Retina (tissue), 1 donor: ENCODE measurements at regions not wholly inside any gene's neighbourhood (a gene's known extent, or its start where the extent isn't known, plus 50 kb on each side); places are given as distances from the start of the nearest gene placed in this dataset.
A peak's percentile ranks its signal among the peaks of the same experiment; 100 is the strongest.

Experiments
- DNase-seq: peaks from one replicate; pipeline ENCODE4 v3.0.0-alpha.2; 2016

DNA sequence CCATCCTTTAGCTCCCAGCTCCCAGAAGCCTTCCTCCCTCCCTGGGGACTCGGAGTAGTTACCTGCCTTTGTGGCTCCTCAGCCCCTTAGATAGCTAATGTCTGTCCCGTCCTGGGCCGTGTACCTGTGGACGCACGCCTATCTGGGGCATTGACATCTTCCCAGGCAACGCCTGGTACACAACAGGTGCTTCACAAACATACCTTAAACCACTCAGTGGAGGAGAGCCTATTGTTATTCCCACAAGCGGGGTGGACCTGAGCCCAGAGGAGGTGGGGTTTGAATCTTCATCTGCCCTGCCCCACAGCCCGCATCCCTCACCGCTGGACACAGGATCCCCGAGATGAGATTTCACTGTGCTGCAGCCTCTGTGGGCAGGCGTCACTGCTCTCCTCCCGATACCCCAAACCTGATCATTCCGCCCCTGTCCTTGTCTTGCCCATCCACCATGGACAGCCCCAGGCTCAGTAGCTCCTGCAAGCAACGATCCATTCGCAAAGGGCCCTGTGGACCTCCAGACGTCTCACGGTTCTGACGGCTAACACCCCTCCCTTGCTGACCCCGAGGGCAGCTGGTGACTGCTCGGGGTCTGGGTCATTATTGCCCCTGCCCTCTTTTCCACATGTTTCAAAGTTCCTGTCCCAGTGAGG is 73.8 kb upstream of the SHISAL1 start:
- no peak for DNase-seq

DNA sequence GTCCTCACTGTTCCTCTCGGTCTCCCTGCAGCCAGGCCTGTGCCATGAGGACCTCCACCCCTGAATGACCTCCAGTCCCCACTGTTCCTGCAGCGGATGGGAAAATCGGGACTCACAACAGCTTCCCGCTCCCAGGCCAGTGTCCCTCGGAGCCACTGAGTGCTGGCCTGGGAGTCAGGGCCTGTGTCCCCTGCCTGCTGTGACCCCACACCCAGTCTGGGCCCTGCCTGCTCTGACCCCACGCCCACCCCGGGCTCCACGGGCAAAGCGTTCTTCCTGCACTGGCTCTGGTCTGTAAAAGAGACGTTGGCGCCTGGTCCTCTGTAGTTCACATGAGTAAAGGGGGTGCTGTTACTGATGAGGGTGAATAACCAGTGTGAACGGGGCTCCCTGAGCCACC is 73.0 kb upstream of the SHISAL1 start:
- no peak for DNase-seq

DNA sequence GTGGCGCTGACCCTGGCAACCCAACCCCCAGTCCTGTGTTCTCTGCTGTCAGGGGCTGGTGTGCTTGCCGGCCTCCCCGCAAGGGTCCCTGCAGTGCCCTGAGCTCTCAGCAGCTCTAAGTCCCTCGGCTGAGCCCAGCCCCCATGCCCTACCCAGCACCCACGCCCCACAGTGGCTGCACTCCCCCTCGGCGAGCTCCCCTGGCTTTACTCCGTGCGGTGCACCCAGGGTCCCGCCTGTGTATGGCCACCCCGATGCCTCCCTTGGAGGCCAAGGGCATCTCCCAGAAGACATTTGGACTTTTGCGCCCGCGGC is 72.5 kb upstream of the SHISAL1 start:
- no peak for DNase-seq

DNA sequence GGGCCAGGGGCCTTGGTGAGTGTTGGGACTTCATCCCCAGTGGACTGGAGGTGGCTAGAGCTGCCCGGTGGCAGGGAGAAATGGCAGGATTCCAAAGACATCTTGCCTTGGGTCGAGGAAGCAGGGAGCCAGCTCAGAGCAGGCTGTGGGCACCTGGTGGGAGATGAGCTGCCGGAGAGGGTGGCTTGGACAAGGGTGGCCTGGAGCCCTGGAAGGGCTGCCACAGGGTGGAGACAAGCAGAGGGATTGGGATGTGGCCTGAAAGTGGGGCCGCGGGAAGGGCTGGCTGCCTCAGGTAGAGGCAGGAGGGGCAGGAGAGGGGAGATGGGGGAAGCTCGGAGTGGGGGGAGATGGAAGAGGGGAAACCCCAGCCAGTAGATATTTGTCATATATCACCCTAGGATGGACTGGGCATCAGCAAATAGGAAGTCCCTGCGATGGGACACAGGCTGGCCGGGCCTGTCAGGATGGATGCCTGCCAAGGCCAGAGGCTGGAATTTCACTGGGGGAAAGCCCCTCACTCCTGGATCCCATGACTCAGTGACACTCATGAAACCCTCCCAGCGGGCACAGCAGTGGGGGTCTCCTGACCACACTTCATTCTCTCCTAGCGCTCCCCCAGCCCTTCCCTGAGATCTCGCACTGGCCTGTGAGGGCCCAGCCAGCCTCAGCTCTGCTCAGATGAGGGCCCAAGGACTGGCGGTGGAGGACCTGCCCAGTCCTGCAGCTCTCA is 72.0 kb upstream of the SHISAL1 start:
- DNase-seq, result no peak

DNA sequence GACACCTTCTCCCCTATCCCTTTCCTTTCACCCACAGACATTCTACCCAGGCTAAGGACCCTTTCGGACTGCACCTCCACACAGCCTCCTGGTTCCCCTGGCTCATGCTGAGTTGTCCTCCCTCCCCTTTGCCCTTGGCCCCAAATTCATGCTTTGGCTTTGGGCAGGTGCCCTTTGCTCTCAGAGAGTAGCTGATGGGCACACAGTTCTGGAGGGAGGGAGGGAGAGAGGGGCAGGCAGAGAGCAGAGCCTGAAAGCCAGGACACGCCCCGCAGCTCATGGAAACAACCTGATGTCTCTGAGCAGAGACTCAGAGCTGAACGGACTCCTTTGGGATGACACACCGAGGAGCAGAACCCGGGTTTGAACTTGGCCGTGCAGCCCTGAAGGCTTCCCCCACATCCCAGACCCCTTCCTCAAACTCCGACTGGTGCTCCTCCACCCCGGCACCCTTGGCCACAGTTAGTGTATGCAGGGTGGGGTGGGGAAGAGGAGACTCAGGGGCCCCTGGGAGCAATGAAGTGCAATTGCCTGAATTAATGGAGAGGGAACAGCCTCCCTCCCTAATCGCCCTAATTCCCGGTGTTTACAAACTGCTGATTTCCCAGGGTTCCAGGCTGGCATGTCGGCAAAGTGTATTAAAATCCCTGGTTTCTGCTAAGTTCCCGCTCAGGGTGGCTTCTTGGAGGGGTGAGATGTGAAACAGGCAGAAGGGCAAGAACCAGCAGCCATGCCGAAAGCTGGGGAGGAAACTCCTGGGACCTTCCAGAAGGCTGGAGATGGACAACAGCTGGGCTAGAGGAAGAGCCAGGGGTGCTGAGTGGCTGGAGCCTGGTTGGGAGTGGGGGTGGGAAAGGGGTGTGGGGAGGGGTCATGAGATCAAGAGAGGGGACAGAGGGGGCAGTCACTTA is 71.2 kb upstream of the SHISAL1 start:
- no peak for DNase-seq

DNA sequence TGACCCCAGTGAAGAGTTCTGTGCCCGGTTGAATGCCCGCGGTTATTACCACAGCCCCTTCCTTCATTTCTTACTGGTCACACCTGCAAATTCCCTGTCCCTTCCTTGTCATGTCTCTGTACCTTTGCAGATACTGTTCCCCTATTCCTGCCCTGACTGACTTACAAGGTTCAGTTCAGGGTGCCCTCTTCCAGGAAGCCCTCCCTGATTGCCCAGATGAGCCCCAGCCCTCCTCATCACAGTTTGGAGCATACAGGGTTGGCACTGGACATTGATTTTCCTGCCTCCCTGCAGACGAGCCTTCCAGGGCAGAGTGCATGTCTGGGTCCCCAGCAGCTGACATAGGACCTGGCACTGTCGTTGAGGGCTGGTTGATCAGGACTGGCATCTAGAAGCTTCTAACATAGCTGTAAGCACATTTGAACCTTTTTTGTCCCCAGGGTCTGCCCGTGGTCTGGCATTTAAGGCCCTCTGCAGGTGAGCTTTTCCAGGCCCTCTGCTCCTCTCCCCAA is 70.4 kb upstream of the SHISAL1 start:
- DNase-seq, result no peak

DNA sequence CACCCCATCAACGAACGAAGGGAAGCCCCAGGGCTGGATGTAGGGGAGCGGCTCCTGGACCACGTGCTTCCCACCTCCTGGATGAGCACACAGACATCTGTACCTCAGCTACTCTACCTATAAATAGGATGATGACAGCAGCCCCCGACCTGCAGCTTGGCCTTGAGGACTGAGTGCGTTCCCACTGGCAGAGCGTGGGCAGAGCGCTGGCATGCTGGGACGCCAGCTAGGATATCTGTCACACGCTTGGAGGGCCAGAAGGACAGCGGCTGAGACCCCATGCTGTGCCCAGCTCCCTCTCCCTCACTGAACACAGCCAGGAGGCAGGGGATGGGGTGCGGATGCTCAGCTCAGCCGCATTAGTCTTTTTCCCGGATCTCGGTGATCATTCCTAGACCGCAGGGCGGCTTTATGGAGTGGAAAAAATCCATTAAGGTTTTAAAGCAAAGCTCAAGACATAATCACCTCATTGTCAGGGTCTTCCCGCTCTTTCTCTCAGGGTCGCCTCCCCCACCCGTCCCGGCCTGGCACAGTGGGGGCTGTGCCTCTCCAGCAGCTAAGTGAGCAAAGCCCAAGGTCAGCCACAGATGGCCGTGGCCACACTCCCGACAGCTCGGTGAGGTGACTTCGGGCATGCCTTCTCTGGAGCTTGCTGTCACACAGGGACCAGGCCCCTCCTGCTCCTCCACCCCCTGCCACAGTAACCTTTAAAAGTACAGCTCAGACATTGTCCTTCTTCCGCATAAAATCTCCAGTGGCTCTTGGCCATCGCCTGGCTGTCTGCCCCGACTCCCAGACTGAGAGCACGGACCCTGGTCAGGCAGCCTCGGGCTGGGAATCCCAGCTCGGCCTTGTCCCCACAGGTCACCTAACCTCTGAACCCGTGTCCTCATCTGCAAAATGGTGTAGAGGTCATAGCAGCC is 69.6 kb upstream of the SHISAL1 start:
- DNase-seq, result peak; percentile 83

DNA sequence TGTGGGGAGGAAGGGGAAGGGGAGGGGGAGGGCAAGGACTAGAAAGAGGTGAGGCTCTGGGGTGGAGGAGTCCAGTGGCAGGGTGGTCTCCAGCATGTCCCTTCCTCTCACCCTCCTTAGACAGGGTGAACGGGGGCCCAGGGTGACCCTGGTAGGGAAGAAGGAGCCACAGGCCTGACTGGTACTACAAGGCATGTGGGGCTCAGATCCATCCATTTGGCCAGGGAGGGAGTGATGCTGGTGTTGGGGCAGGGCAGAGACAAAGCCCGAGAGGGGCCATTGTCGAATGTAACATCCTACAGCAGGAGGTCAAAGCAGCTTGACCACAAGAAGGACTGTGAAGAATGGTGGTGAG is 69.0 kb upstream of the SHISAL1 start:
- DNase-seq, result no peak

DNA sequence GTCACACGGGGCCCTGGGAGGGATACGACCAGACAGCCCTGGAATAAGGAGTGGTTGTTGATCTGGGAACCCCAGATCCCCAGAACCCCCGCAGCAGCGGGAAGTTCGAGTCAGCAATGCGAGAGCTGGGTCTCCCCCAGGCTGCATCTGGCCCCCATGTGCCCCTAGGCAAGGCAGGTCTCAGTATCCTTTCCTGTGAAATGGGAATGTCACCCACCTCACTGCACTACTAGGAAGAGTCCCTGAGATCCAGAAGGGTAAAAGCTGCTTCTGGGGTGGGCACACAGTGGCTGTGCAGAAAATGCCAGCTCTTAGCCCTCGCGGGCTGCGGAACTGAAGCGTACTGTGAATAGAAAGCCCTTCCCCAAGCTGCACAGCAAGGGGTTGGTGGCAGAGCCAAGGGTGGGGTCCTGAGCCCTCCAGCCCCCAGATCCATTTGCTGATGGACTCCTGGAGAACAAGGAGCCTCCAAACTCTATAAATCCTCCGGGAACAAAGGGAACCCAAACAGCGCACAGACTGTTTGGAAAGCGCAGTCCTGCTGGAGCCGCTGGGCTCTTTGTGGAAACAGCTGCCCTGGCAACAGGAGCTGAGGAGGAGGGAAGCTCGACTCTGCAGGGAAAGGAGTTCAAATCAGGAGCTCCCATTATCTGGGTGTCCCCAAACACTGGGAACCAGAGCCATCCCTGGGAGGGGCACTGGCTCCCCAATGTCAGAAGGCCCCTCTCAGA is 68.2 kb upstream of the SHISAL1 start:
- DNase-seq, result no peak

DNA sequence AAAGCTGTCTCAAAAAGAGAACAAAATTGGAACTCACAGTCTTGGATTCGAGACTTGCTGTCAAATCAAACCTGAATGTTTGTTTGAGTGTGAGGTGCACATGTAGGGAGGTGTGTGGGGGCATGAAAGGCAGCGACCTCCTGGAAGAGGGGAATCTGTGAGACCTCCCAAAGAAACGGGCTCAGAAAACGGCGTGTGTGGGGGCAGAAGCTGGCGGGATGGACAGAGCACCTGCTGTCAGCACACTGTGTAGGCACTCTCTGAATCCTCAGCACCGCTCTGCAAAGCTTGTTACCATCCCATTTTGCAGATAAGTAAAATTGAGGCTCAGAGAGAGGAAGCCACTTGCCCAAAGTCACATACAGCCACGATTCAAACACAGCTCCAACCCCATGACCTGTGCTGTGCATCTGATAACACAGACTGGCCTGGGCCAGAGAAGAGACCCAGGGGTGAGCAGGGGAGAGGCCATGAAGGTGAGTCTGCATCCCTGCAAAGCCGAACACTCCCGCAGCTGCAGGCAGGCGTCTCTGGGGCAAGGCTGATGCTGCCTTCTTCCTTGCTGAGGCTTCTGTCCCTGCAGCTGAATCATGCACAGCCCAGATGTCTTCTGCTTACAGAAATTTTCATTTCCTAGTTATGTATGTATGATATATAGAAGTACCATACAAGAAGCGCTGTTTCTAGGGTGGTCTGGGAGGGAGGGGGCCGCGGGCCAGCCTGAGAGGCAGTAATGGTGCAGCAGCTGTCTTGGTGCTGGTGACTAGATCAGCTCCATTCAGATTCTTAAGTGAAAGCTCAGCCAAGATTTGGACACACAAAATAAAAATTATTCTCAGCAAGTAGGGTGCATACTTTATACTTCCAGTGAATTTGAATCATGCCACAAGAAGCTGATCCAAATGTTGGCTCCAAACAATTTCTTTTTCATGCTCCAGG is 67.3 kb upstream of the SHISAL1 start:
- DNase-seq, result no peak

DNA sequence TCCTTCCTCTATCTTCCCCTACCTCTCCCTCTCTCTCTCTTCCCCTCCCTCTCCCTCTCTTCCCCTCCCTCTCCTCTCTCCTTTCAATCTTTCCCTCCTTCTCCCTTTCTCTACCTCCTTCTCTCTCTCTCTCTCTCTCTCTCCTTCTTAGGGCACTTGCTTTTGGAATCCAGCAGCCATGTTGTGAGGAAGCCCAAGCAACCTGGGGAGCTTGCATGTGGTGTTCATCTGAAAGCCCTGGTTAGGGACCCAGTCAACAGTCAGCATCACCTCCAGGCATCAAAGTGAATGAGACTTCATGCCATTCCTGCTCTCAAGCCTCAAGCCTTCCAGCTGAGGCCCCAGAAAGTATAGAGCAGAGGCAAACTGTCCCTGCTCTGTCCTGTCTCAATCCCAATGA is 65.6 kb upstream of the SHISAL1 start:
- DNase-seq, result no peak

DNA sequence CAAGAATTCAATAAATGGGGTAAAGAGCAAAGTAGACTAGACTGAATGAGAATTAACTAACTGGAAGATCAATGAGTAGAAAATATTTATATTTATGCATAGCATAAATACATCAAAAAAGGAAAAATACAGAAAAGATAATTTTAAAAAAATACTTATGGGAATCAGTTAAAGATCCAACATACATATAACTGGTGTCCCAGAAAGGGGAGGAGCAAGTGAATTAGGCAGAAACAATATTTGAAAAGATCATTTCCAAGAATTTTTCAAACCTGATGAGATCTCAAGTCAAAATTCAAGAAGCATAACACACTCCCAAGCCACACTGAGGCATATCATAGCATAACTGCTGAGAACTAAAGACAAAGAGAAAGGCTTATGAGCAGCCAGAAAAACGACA is 62.7 kb upstream of the SHISAL1 start:
- no peak for DNase-seq

DNA sequence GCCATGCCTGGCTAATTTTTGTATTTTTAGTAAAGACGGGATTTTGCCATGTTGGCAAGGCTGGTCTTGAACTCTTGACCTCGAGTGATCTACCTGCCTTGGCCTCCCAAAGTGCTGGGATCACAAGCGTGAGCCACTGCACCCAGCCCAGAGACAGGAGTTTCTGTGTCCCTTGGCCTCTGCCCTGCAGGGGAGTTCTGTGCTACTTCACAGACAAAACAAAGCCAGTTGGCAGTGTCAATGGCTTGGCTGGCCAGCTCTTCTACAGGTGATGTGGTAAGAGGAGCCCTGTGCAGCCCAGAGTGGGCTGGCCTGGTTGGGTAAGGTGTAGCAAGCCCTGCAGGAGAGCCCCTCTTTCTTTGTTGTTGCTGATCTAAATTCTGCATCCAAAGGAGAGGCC is 60.5 kb upstream of the SHISAL1 start:
- no peak for DNase-seq

DNA sequence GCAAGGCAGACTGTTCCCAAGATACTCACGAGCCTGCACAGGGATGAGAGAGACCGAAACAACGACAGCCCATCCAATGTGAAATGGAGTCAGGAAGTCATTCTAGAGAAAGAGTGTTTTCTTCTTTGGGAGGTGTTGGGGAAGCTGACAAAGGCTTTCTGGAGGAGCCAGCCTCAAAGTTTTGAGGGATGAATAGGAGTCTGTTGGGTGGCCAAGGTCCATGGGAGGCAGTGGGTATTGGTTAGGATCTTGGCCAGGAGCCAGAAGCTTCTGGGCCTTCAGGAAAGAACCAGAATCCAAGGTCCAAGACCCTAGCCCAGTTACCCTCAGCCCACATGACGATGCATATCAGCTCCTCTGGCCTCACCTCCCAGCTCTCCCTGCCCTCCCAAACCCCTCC is 59.9 kb upstream of the SHISAL1 start:
- no peak for DNase-seq

DNA sequence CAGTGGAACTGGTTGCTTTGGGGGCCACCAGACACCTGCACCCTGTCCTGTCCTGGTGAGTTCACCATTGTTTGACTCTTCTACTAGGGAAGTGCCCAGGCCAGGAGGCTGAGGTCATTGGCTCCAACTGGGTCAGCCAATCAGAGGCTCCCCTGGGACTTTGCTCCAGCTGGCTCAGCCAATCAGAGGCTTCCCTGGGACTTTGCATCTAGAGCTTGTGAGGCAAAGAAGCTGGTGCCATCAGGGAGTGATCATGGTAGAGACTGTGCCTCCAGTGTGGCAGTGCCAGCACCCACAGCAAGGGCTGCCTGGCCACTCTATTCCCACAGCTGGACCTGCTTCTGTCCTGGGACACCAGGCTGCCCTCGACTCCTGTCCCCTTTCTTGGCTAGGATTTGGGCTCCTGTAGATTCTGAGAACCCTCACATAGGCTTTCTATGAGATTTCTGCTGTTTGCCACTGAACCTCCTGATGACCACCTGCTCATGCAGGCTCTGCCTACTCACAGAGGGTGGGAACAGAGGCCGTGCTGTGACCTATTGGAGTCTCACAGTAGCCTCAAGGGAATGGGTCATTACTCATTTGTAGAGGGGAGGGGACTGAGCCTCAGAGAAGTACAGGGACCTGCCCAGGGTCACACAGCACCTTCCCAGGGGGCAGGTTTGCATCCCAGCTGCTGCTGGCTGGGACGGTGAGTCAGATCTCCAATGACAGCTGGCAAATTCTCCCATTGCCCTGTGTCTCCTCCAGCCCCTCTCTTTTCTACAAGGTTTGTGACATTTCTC is 59.2 kb upstream of the SHISAL1 start:
- no peak for DNase-seq

DNA sequence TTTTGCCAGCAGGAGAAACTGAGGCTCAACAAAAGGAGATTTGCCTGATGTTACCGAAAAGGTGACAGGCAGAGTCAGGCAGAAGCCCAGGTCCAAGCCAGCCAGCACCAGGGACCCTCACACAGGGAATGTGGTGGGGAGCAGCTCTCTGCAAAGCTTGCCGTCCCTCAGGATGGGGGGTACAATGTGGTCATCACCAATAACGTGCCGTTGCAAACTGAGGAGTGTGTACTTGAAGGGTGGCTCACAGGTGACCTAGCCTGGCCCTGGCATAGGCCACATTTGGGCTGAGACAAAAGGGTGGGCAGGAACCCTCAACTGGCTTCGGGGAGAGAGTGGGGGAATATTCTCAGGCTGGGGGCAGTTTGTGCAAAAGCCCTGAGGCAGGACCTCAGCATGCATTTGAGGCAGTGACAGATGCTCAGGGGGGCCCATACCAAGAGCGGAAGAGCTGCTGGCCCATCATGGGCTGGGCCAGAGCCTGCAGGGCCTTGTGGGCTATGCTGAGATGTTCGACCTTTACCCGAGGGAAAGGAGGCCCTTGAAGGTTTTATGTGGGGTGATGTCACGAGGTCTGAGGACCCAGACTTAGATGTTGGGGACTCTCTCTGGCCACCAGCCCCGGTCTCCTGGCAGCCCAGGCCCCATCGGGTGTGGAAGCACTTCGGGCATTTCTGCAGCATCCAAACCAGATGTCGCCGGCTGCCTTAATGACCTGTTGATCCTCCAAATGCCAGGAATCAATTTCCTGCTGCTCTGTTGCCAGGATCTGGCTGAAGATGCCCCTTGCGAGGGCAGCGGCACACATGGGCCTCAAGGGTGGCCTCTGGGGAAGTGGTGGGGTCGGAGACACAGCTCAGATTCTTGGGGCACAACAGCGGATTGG is 57.4 kb upstream of the SHISAL1 start:
- DNase-seq, result no peak

DNA sequence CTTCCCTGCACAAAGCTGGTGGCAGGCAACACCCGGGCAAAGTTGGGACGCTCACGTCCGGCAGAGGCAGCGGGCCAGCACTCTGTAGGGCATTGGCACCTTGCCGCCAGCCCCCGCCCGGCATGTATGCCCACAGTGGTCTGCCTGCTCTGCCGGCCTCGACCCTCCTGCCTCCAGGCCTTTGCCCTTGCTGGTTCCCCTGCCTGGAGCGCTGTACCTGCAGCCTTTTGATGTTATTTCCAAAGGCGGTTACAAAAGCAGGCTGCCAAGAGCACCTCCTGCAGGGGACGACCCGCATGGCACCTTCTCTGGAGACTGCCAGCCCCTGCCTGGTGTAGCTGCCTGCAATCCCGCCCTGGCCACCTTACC is 56.5 kb upstream of the SHISAL1 start:
- DNase-seq, result no peak

DNA sequence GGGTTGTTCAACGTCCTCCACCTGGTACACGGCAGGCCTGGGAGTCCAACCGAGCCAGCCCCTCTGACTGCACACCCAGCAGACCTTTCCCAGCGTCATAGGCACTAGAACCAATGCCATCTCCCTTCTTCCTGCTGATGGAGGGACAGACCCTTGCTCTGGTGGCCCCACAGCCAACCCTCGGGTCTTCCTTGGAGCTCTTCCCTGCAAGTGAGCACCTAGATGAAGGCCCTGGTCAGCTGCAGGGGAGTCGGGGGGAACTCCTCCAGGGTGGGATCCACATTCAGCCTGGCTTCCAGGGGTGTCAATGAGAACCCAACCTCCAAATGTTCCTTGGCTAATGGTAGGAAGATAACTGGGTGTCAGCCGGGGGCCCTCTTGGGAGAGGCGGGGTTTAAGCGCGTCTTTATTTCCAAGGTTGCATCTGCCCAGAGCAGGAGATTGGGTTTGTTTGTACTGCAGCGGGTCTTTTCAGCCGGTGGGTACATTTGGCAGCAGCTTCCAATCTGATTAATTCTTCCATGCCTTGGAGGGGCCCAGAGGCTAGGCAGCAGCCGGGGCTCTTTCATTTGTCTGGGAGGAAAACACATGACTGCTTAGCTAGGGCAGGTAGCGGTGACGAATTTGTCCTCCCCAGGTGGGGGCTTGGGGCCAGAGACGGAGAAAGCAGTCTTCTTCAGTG is 56.0 kb upstream of the SHISAL1 start:
- DNase-seq, result no peak
